GM12892 (cell line): ENCODE measurements at regions not wholly inside any gene's neighbourhood (a gene's known extent, or its start where the extent isn't known, plus 50 kb on each side); places are given as distances from the start of the nearest gene placed in this dataset.

Experiments
- POLR2A ChIP-seq: IDR thresholded peaks from 2 replicates; pipeline ENCODE4 v1.6.1; 2011; ENCODE audit warnings: low read depth, low read length, control low read depth
- TAF1 ChIP-seq: IDR thresholded peaks from 2 replicates; pipeline ENCODE4 v1.6.1; 2011; ENCODE audit warnings: low read depth, mild to moderate bottlenecking, control low read depth, low read length, borderline replicate concordance

DNA sequence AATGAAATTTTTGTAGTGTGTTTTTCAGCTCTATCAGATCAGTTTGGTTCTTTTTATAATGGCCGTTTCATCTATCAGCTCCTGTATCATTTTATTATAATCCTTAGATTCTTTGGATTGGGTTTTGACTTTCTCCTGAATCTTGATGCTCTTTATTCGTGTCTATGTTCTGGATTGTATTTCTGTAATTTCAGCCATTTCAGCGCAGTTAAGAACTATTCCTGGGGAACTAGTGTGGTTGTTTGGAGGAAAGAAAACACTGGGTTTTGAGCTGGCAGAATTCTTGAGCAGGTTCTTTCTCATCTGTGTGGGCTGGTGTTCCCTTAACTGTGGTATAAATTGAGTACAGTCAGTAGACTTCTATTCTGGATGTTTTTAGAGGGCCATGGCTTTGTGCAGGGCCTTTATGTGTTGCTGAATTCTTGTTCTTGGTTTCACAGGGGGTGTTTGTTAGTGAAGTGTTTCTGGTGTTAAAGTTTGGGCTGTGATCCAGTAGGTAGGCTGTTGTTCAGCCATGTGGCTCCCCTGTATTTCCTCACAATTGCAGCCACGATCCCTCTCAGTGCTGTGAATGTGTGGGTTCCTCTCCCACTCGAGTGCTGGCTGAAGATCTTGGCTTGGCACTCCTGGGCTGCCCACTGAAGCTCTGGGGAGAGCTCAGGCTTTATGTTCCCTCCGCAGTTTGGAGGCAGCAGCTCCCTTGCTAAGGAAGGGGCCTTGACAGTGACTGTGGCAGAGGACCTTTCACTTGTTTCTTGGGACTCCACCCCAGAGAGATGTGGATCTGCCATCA lies 56.0 kb upstream of the CCDC190 start:
- TF ChIP-seq TAF1 (no peak), POLR2A (no peak)
